ENCODE measurements at regions not wholly inside any gene's neighbourhood (a gene's known extent, or its start where the extent isn't known, plus 50 kb on each side); places are given as distances from the start of the nearest gene placed in this dataset.
"Not testable (repeated sequence)": the region's sequence is repeated elsewhere in the genome, so short reads cannot be mapped to it uniquely, and the experiment has no call there.

DNA sequence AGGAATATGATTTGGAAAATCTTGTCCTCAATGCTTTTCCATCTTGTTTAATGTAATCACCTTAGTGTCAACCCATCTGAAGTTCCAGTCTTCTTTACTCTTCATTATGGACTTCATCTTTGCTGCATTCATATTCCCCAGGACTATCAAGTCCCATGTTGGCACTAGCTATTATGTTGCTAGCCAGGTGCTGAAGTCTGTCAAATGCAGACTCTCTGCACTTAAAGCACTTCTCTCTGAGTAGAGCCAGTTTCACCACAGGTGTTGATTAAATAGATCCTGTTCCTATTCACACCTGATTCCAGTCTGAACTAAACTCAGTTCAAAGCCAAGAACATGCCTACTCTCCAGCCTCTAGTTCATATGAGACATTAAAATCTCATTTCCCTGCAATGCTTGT is 75.0 kb upstream of the PKN2 start:
- no peak for DNase-seq

DNA sequence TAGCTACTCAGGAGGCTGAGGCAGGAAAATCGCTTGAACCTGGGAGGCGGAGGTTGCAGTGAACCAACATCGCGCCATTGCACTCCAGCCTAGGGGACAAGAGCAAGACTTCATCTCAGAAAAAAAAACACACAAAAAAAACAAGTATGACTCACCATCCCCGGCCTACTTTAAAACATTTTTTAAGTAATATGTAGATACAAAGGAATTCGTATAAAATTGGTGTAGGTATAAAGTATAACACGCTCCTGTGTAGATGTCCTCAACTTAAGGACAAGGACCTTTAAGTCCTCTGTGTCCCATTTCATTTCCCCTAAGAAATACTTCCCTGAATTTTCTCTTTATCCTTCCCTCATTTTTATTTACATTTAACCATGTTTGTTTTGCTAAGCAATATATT is 73.4 kb upstream of the PKN2 start:
- DNase-seq, result no peak

GRCh38 chr1:88612292-88612691 is 71.8 kb upstream of the PKN2 start:
- no peak for DNase-seq

DNA sequence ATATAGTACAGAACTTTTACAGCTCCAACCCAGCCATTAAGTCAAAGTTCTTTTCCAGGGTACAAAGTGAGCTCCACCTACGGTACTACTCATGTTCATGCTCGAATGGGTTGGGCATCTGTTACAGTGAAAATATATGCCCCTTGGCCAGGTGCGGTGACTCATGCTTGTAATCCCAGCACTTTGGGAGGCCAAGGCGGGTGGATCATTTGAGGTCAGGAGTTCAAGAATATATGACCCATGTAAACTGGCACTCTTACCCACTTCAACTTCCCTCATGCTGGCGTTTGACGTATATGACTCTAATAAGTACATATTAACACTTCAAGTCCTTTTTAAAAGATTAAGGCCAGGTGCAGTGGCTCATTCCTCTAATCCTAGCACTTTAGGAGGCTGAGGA is 71.3 kb upstream of the PKN2 start:
- no peak for DNase-seq

DNA sequence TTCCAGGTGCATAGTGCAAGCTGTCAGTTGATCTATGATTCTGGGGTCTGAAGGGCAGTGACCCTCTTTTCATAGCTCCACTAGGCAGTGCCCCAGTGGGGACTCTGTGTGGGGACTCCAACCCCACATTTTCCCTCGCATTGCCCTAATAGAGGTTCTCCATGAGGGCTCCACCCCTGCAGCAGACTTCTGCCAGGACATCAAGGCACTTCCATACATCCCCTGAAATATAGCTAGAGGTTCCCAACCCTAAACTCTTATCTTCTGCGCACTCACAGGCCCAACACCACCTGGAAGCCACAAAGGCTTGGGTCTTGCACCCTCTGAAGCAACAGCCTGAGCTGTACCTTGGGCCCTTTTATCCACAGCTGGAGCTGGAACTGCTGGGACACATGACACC is 65.7 kb upstream of the PKN2 start:
- no peak for DNase-seq

GRCh38 chr1:88623101-88623500 is 61.0 kb upstream of the PKN2 start:
- not testable (repeated sequence) for DNase-seq

Data from NCI-H1048 (cell line).